RWPE1 (cell line): ENCODE measurements at regions not wholly inside any gene's neighbourhood (a gene's known extent, or its start where the extent isn't known, plus 50 kb on each side); places are given as distances from the start of the nearest gene placed in this dataset.

Experiments used
- CTCF ChIA-PET: fragments of 350-600 bp; sonication (Branson Sonifier 250); formaldehyde crosslinking; extraction: SDS; loops from one replicate; lab custom pipeline; 2021; lab: Yijun Ruan, JAX
- POLR2A ChIA-PET: fragments of 400-600 bp; formaldehyde crosslinking; extraction: SDS; loops from one replicate; lab custom pipeline; 2020; ENCODE audit warnings: antibody characterized with exemption; ENCODE audit not compliant: low non-redundant PET; lab: Yijun Ruan, JAX
- DNase-seq: peaks from one replicate; pipeline ENCODE4 v3.0.0; 2012; ENCODE audit warnings: low spot score
- H3K27ac ChIP-seq: fragments of 450-650 bp; 2 replicates; pipeline ENCODE4 v1.5.1; 2017
- TF ChIP-seq, protein P1 (sequence below): fragments of 450-650 bp; conservative IDR thresholded peaks from 2 replicates; pipeline ENCODE4 v1.5.1; 2017; ENCODE audit warnings: low read depth, mild to moderate bottlenecking

DNA sequence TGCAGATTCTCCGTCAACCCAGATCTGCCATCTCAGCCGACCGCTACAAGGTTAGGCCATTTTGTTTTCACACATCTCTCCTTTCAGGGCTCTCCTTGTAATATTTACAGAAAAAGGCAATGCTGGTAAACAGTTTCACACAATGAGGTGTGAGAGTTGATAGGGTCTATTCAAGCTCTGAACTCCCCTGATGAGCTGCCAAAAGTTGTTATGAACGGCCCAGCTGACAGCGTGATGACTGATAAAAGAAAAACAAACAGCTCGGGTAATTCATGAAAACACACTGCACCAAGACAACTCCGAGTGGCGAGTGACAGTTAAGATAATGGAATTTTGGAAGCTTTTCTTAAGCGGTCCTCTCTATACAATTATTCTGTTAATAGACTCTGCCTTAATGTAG lies 68.1 kb upstream of the IRX5 start:
- DNase-seq = no peak
- ChIA-PET POLR2A (no interaction called here), CTCF (interaction anchor here (0.6 kb wide), 1 partner anchor 63 kb away, joined by 3 read pairs; no protein-coding TSS in a partner anchor)
- no peak overlapping the region for H3K27ac ChIP-seq
- TF ChIP-seq, protein P1, sequence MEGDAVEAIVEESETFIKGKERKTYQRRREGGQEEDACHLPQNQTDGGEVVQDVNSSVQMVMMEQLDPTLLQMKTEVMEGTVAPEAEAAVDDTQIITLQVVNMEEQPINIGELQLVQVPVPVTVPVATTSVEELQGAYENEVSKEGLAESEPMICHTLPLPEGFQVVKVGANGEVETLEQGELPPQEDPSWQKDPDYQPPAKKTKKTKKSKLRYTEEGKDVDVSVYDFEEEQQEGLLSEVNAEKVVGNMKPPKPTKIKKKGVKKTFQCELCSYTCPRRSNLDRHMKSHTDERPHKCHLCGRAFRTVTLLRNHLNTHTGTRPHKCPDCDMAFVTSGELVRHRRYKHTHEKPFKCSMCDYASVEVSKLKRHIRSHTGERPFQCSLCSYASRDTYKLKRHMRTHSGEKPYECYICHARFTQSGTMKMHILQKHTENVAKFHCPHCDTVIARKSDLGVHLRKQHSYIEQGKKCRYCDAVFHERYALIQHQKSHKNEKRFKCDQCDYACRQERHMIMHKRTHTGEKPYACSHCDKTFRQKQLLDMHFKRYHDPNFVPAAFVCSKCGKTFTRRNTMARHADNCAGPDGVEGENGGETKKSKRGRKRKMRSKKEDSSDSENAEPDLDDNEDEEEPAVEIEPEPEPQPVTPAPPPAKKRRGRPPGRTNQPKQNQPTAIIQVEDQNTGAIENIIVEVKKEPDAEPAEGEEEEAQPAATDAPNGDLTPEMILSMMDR = no peak

DNA sequence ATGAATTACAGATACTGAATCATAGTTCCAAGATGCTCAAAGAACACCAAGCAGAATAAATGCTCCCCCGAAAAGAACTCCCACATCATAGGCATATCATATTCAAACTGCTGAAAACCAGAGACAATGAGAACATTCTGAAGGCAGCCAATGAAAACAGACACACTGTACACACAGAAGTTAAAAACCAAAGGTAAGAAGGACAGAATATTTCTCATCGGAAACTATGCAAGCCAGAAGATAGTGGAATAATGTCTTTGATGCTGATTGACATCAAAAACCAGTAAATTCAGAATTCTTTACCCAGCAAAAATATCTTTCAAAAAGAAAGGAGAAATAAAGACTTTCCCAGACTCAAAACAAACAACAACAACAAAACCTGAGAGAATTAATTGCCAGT lies 73.8 kb upstream of the IRX5 start:
- no peak for DNase-seq
- H3K27ac ChIP-seq = no peak overlapping the region
- ChIA-PET CTCF (no interaction called here), POLR2A (no interaction called here)
- TF ChIP-seq, protein P1 = no peak

DNA sequence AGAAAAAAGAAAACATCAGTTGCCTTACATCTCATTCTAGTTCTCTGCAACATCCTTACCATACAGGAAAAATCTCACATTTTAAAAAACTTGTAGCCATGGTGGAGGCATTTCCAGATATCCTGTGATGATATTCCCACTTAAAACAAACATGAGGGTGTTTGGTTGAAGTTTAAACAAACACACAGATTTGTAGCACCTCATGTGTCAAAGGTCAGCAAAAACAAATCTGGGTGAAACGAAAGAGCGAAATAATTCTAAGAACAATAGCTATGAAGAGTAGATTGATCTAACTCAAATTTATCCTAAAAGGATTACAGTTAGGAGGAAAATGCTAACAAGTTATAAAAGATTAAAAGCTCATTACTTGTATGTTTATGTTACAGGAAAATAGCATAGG lies 83.1 kb upstream of the IRX5 start:
- POLR2A ChIA-PET = no interaction called here
- DNase-seq = no peak
- H3K27ac ChIP-seq = no peak overlapping the region
- TF ChIP-seq, protein P1 = no peak
- CTCF ChIA-PET = interaction anchor here (0.6 to 1.1 kb wide), 2 partner anchors 68 to 931 kb away, joined by 3 read pairs; no protein-coding TSS in a partner anchor

GRCh38 chr16:54847207-54847606 lies 83.5 kb upstream of the IRX5 start:
- CTCF ChIA-PET = interaction anchor here (0.6 to 1.1 kb wide), 2 partner anchors 68 to 931 kb away, joined by 3 read pairs; no protein-coding TSS in a partner anchor
- POLR2A ChIA-PET = no interaction called here
- TF ChIP-seq, protein P1 = no peak
- peak; percentile 89 for DNase-seq
- no peak overlapping the region for H3K27ac ChIP-seq

DNA sequence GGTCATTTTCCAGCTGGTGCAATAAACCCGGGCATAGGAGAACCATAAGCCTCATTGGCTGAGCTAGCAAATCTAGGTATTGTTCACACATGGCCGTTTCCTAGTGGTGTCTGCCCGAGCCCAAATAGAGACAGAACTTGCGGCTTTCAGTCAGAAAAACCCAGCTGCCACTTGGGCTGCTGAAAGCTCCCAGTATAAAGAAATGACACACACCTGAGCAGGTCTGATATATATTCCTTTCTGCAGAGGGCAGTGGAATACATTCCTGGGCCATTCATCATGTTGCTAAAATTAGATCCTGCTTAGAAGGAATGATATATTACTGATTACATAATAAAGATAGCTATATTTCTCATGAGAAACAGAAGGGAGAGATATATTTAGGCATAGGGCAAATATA lies 83.9 kb upstream of the IRX5 start:
- POLR2A ChIA-PET = no interaction called here
- peak overlapping the region; percentile 42; the same call in 1 of the 2 replicates for H3K27ac ChIP-seq
- CTCF ChIA-PET = interaction anchor here (0.6 kb wide), 1 partner anchor 69 kb away, joined by 3 read pairs; no protein-coding TSS in a partner anchor
- peak; percentile 78 for DNase-seq
- TF ChIP-seq, protein P1 = no peak

GRCh38 chr16:54843424-54843750 lies 87.3 kb upstream of the IRX5 start:
- TF ChIP-seq, protein P1 = no peak
- no peak for DNase-seq
- H3K27ac ChIP-seq = no peak overlapping the region
- POLR2A ChIA-PET = no interaction called here
- CTCF ChIA-PET = no interaction called here
